Cardiac fibroblast (primary cell): ENCODE measurements at regions not wholly inside any gene's neighbourhood (a gene's known extent, or its start where the extent isn't known, plus 50 kb on each side); places are given as distances from the start of the nearest gene placed in this dataset.

Source experiments
- DNase-seq, 2 donors: peaks; one replicate each; pipeline versions ENCODE4 v3.0.0 to v3.0.0-alpha.2; 2010; ENCODE audit warnings: low read depth in 2 of 2
- H3K4me3 ChIP-seq, 2 donors: replicated peaks in 1 of 2; 1 replicate in 1 of 2; 2 replicates in 1 of 2; pipeline ENCODE4 v1.5.1; 2011; ENCODE audit warnings: low read depth in 2 of 2, low read length in 2 of 2, mild to moderate bottlenecking in 2 of 2, moderate library complexity in 1 of 2
- CTCF ChIP-seq: IDR thresholded peaks from one replicate; pipeline ENCODE4 v1.5.1; 2011; ENCODE audit warnings: low read depth, mild to moderate bottlenecking, low read length, inconsistent platforms

GRCh38 chr2:37550190-37550589 lies 121.3 kb downstream of the CDC42EP3 start:
- no peak for TF ChIP-seq CTCF
- no peak for DNase-seq
- no peak overlapping the region for H3K4me3 ChIP-seq

- TF ChIP-seq CTCF, result no peak
- H3K4me3 ChIP-seq, result no peak overlapping the region
- DNase-seq, result no peak
Measured at GRCh38 chr2:37551783-37552182, 119.7 kb downstream of the CDC42EP3 start.

GRCh38 chr2:37552339-37552738 lies 119.1 kb downstream of the CDC42EP3 start:
- no peak overlapping the region for H3K4me3 ChIP-seq
- no peak for DNase-seq
- no peak for TF ChIP-seq CTCF

- TF ChIP-seq CTCF, result no peak
- no peak for DNase-seq
- H3K4me3 ChIP-seq, result no peak overlapping the region
Measured at GRCh38 chr2:37553411-37554154, 117.9 kb downstream of the CDC42EP3 start.

- no peak for TF ChIP-seq CTCF
Measured at GRCh38 chr2:37554155-37554510, 117.3 kb downstream of the CDC42EP3 start.

GRCh38 chr2:37554687-37555086 lies 116.8 kb downstream of the CDC42EP3 start:
- no peak for TF ChIP-seq CTCF
- no peak overlapping the region for H3K4me3 ChIP-seq
- DNase-seq, result no peak

More at GRCh38 chr2:37554155-37554510, 117.3 kb downstream of the CDC42EP3 start:
- no peak overlapping the region for H3K4me3 ChIP-seq
- DNase-seq, result no peak

GRCh38 chr2:37555457-37555856 lies 116.0 kb downstream of the CDC42EP3 start:
- DNase-seq, result no peak

More at GRCh38 chr2:37555457-37555856, 116.0 kb downstream of the CDC42EP3 start:
- TF ChIP-seq CTCF, result no peak
- H3K4me3 ChIP-seq, result no peak overlapping the region
